H1 (cell line): ENCODE measurements at regions not wholly inside any gene's neighbourhood (a gene's known extent, or its start where the extent isn't known, plus 50 kb on each side); places are given as distances from the start of the nearest gene placed in this dataset.

ENCODE experiments used
- CTCF ChIA-PET: fragments of 300-600 bp; sonication (Branson Sonifier 250); formaldehyde crosslinking; loops from one replicate; lab custom pipeline; 2021; ENCODE audit not compliant: partially characterized antibody; lab: Charles Lee
- POLR2A ChIA-PET: fragments of 300-600 bp; sonication (Branson Sonifier 250); formaldehyde crosslinking; loops from one replicate; lab custom pipeline; 2021; ENCODE audit warnings: inconsistent platforms; ENCODE audit not compliant: partially characterized antibody; lab: Charles Lee
- DNase-seq, 2 experiments: peaks; one replicate each; pipeline versions ENCODE4 v3.0.0 to v3.0.0-alpha.2; 2010 to 2022; ENCODE audit warnings: low spot score in 2 of 2, low read depth in 1 of 2, mixed read lengths in 1 of 2
- FAIRE-seq: peaks from 2 replicates; lab custom pipeline; 2011; peaks lifted over from hg19 to GRCh38; lab: Jason Lieb, UNC
- H2AFZ ChIP-seq: 2 replicates; pipeline ENCODE4 v1.8.1; 2012; ENCODE audit warnings: low read length, inconsistent platforms
- H2AK5ac ChIP-seq: 2 replicates; pipeline ENCODE4 v1.6.1; 2013; ENCODE audit warnings: low read depth, low read length
- H2BK120ac ChIP-seq: replicated peaks from 2 replicates; pipeline ENCODE3; 2013; ENCODE audit warnings: low read depth, low read length, inconsistent platforms
- H2BK12ac ChIP-seq: 2 replicates; pipeline ENCODE4 v1.6.1; 2013; ENCODE audit warnings: low read depth, low read length
- H2BK15ac ChIP-seq: 2 replicates; pipeline ENCODE4 v1.6.1; 2013; ENCODE audit warnings: low read length
- H2BK20ac ChIP-seq: 2 replicates; pipeline ENCODE4 v1.6.1; 2013; ENCODE audit warnings: low read length
- H2BK5ac ChIP-seq: 2 replicates; pipeline ENCODE4 v1.6.1; 2013; ENCODE audit warnings: low read depth, low read length
- H3K14ac ChIP-seq: 2 replicates; pipeline ENCODE4 v1.6.1; 2013; ENCODE audit warnings: inconsistent platforms; ENCODE audit not compliant: insufficient read length
- H3K18ac ChIP-seq: 2 replicates; pipeline ENCODE4 v1.6.1; 2013; ENCODE audit warnings: low read length; ENCODE audit errors: extremely low read depth
- H3K23ac ChIP-seq: 2 replicates; pipeline ENCODE4 v1.6.1; 2013; ENCODE audit warnings: inconsistent platforms; ENCODE audit not compliant: insufficient read length
- H3K23me2 ChIP-seq: 2 replicates; pipeline ENCODE4 v1.6.1; 2013; ENCODE audit warnings: low read depth, low read length
- H3K27ac ChIP-seq: 2 replicates; pipeline ENCODE4 v1.6.1; 2011; ENCODE audit warnings: low read depth, low read length, inconsistent platforms
- H3K27me3 ChIP-seq, 4 experiments: replicated peaks in 1 of 4; 1 replicate in 1 of 4; 2 replicates in 3 of 4; pipeline versions ENCODE4 v1.6.1 to v1.8.1; 2011 to 2013; ENCODE audit warnings: low read length in 3 of 4, mild to moderate bottlenecking in 3 of 4, inconsistent platforms in 2 of 4, mixed read lengths in 2 of 4, moderate library complexity in 1 of 4; ENCODE audit not compliant: control insufficient read depth in 3 of 4, insufficient read depth in 3 of 4; ENCODE audit errors: extremely low read depth in 1 of 4
- H3K36me3 ChIP-seq, 4 experiments: 2 replicates each; pipeline versions ENCODE4 v1.6.1 to v1.8.1; 2011 to 2013; ENCODE audit warnings: mild to moderate bottlenecking in 4 of 4, low read length in 3 of 4, moderate library complexity in 2 of 4, control low read depth in 1 of 4, inconsistent platforms in 1 of 4; ENCODE audit not compliant: insufficient read depth in 4 of 4, control insufficient read depth in 2 of 4
- H3K4ac ChIP-seq: replicated peaks from 2 replicates; pipeline ENCODE3; 2013; ENCODE audit warnings: low read length, low read depth, mixed read lengths, inconsistent platforms; ENCODE audit not compliant: insufficient read length
- H3K4me1 ChIP-seq, 4 experiments: replicated peaks in 1 of 4; 1 replicate in 1 of 4; 2 replicates in 3 of 4; pipeline versions ENCODE4 v1.6.1 to v1.8.1; 2011 to 2013; ENCODE audit warnings: low read length in 3 of 4, inconsistent platforms in 2 of 4, mixed read lengths in 1 of 4; ENCODE audit not compliant: insufficient read depth in 4 of 4, control insufficient read depth in 3 of 4
- H3K4me2 ChIP-seq, 2 experiments: 2 replicates each; pipeline versions ENCODE4 v1.6.1 to v1.8.1; 2011 to 2013; ENCODE audit warnings: low read depth in 2 of 2, low read length in 2 of 2, control low read depth in 1 of 2, inconsistent platforms in 1 of 2, mild to moderate bottlenecking in 1 of 2; ENCODE audit not compliant: insufficient read depth in 1 of 2
- H3K4me3 ChIP-seq, 4 experiments: fragments of 200-600, 300-600 bp in 1 of 4; sonication (generic), shearing (Covaris generic), sonication (Bioruptor Twin) in 1 of 4; 2 replicates each; pipeline versions ENCODE4 v1.5.1 to v1.8.1; 2011 to 2016; ENCODE audit warnings: low read length in 4 of 4, low read depth in 3 of 4, control low read depth in 2 of 4, inconsistent platforms in 2 of 4, mild to moderate bottlenecking in 2 of 4, mixed read lengths in 1 of 4, moderate library complexity in 1 of 4; ENCODE audit not compliant: insufficient read depth in 2 of 4; ENCODE audit errors: extremely low read depth in 1 of 4
- H3K56ac ChIP-seq: replicated peaks from 2 replicates; pipeline ENCODE3; 2013; ENCODE audit warnings: low read depth, mild to moderate bottlenecking, mixed read lengths, low read length, inconsistent platforms; ENCODE audit not compliant: insufficient read length
- H3K79me1 ChIP-seq: 2 replicates; pipeline ENCODE4 v1.6.1; 2013; ENCODE audit warnings: low read depth, low read length, control low read depth
- H3K79me2 ChIP-seq, 2 experiments: 2 replicates each; pipeline versions ENCODE4 v1.6.1 to v1.8.1; 2012 to 2013; ENCODE audit warnings: low read length in 2 of 2, mild to moderate bottlenecking in 2 of 2, inconsistent platforms in 1 of 2; ENCODE audit not compliant: insufficient read depth in 2 of 2, control insufficient read depth in 1 of 2
- H3K9ac ChIP-seq, 4 experiments: replicated peaks in 1 of 4; 1 replicate in 1 of 4; 2 replicates in 3 of 4; pipeline versions ENCODE4 v1.6.1 to v1.8.1; 2011 to 2013; ENCODE audit warnings: low read depth in 3 of 4, low read length in 3 of 4, control low read depth in 2 of 4, mild to moderate bottlenecking in 2 of 4, moderate library complexity in 2 of 4, inconsistent platforms in 1 of 4; ENCODE audit errors: extremely low read depth in 1 of 4
- H3K9me3 ChIP-seq, 2 experiments: 2 replicates each; pipeline versions ENCODE4 v1.6.1 to v1.8.1; 2012 to 2013; ENCODE audit warnings: mild to moderate bottlenecking in 2 of 2, moderate library complexity in 2 of 2, control low read depth in 1 of 2, inconsistent platforms in 1 of 2, low read depth in 1 of 2, low read length in 1 of 2, mixed read lengths in 1 of 2; ENCODE audit not compliant: insufficient read depth in 2 of 2
- H4K20me1 ChIP-seq, 2 experiments: replicated peaks in 1 of 2; 2 replicates each; pipeline versions ENCODE3 to v1.8.1; 2011 to 2013; ENCODE audit warnings: inconsistent platforms in 2 of 2, low read length in 2 of 2, mild to moderate bottlenecking in 1 of 2; ENCODE audit not compliant: insufficient read depth in 2 of 2, control insufficient read depth in 1 of 2
- H4K5ac ChIP-seq: 2 replicates; pipeline ENCODE4 v1.6.1; 2013; ENCODE audit warnings: low read length, low read depth, mixed read lengths, inconsistent platforms; ENCODE audit not compliant: insufficient read length
- H4K8ac ChIP-seq: 2 replicates; pipeline ENCODE4 v1.8.0; 2013; ENCODE audit warnings: mild to moderate bottlenecking, moderate library complexity, low read length, inconsistent platforms; ENCODE audit not compliant: insufficient read depth; ENCODE audit errors: extremely low read depth
- H4K91ac ChIP-seq: replicated peaks from 2 replicates; pipeline ENCODE3; 2013; ENCODE audit warnings: low read length, mixed read lengths, inconsistent platforms; ENCODE audit not compliant: insufficient read length
- ASH2L ChIP-seq: fragments of 200-600, 300-600 bp; sonication (generic); IDR thresholded peaks from one replicate; pipeline ENCODE4 v1.7.1; 2017; ENCODE audit warnings: low read length
- CBX8 ChIP-seq: fragments of 300-800, 300-1000 bp; sonication (generic); IDR thresholded peaks from 2 replicates; pipeline ENCODE4 v1.7.1; 2016; ENCODE audit warnings: low read depth, low read length, borderline replicate concordance
- CHD2 ChIP-seq: IDR thresholded peaks from 2 replicates; pipeline ENCODE4 v1.6.1; 2012; ENCODE audit warnings: low read length, improper control_type of control experiment
- CTBP2 ChIP-seq: IDR thresholded peaks from 2 replicates; pipeline ENCODE4 v1.7.0; 2011; ENCODE audit warnings: borderline replicate concordance, mild to moderate bottlenecking, moderate library complexity, mixed read lengths, low read length; ENCODE audit not compliant: insufficient read depth, insufficient read length
- EGR1 ChIP-seq: IDR thresholded peaks from 2 replicates; pipeline ENCODE4 v1.6.1; 2011; ENCODE audit warnings: low read depth, low read length, borderline replicate concordance
- HDAC6 ChIP-seq: IDR thresholded peaks from one replicate; pipeline ENCODE4 v1.7.1; 2012; ENCODE audit warnings: low read depth, mild to moderate bottlenecking, inconsistent platforms, low read length, moderate library complexity
- KDM5A ChIP-seq: fragments of 200-600 bp; IDR thresholded peaks from 2 replicates; pipeline ENCODE4 v1.7.1; 2012; ENCODE audit warnings: mild to moderate bottlenecking, low read length, inconsistent platforms, mixed read lengths
- NANOG ChIP-seq: IDR thresholded peaks from 2 replicates; pipeline ENCODE4 v1.6.1; 2011; ENCODE audit warnings: low read length, low read depth, mild to moderate bottlenecking, inconsistent platforms; ENCODE audit not compliant: insufficient read depth, poor library complexity, severe bottlenecking
- POLR2AphosphoS5 ChIP-seq: IDR thresholded peaks from 2 replicates; pipeline ENCODE4 v1.6.1; 2011; ENCODE audit warnings: low read depth, low read length
- RAD21 ChIP-seq, 2 experiments: IDR thresholded peaks in 1 of 2; conservative IDR thresholded peaks in 1 of 2; 2 replicates each; pipeline ENCODE4 v1.6.1; 2011; ENCODE audit warnings: low read depth in 2 of 2, low read length in 2 of 2, improper control_type of control experiment in 1 of 2, inconsistent platforms in 1 of 2, mild to moderate bottlenecking in 1 of 2, moderate library complexity in 1 of 2
- SIRT6 ChIP-seq: IDR thresholded peaks from one replicate; pipeline ENCODE4 v1.7.1; 2012; ENCODE audit warnings: low read length, inconsistent platforms
- SP1 ChIP-seq: IDR thresholded peaks from 2 replicates; pipeline ENCODE4 v1.6.1; 2011; ENCODE audit warnings: low read depth, low read length
- SP2 ChIP-seq: IDR thresholded peaks from 2 replicates; pipeline ENCODE4 v1.6.1; 2012; ENCODE audit warnings: mild to moderate bottlenecking, low read length, inconsistent platforms
- SP4 ChIP-seq: IDR thresholded peaks from 2 replicates; pipeline ENCODE4 v1.6.1; 2012; ENCODE audit warnings: low read length, inconsistent platforms
- TAF1 ChIP-seq: IDR thresholded peaks from 2 replicates; pipeline ENCODE4 v1.6.1; 2011; ENCODE audit warnings: mild to moderate bottlenecking, low read depth, low read length
- TAF7 ChIP-seq: optimal IDR thresholded peaks from 2 replicates; pipeline ENCODE3; 2011; ENCODE audit warnings: low read depth, mild to moderate bottlenecking, inconsistent platforms, low read length, moderate library complexity, borderline replicate concordance
- TEAD4 ChIP-seq: IDR thresholded peaks from 2 replicates; pipeline ENCODE4 v1.6.1; 2012; ENCODE audit warnings: low read depth, low read length, inconsistent platforms, mixed read lengths

DNA sequence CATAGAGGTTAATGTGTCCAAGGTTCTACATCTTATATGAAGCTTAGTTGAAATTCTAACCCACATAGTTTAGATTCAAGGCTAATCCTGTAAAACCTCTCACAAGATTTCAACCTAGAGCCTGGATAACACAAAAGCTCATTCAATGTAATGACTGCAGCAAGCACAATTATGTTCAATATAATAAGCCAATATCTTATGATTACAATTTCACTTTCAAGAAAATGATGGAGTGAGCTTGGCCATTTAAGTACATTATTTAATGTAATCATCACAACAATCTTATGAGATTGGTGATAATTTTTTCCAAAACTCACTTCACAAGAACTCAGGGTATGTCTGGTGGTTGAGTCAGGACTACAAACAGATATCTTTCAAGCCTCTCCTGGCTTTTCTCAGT lies 1140.8 kb upstream of the WWC1 start:
- no peak for FAIRE-seq
- H2BK120ac ChIP-seq, result no peak overlapping the region
- CTCF ChIA-PET, result no interaction called here
- TF ChIP-seq HDAC6 (no peak), EGR1 (no peak), NANOG (no peak), RAD21 (IDR thresholded peaks at IDR 0.05 in 1 of 2, conservative IDR thresholded peaks at IDR 0.05 in 1 of 2; ENCODE audit: low read depth in 2 of 2, low read length in 2 of 2) (no peak), ASH2L (no peak), CTBP2 (no peak), SP1 (no peak), SP4 (no peak), TEAD4 (no peak), CBX8 (no peak), SP2 (no peak), TAF1 (no peak), POLR2AphosphoS5 (no peak), TAF7 (no peak), CHD2 (no peak), KDM5A (no peak), SIRT6 (no peak)

More for the DNA sequence above, 1140.8 kb upstream of the WWC1 start:
- H2BK20ac ChIP-seq, result no peak overlapping the region
- H2AFZ ChIP-seq, result no peak overlapping the region
- peaks cover 2% of the 10 kb centered on the region; the same call in 1 of the 2 replicates for H3K23me2 ChIP-seq
- H2BK15ac ChIP-seq, result no peak overlapping the region
- H3K79me2 ChIP-seq, result no peaks in the 10 kb centered on the region
- no peak overlapping the region for H4K91ac ChIP-seq
- H3K4me3 ChIP-seq, result no peak overlapping the region
- H3K14ac ChIP-seq, result no peak overlapping the region
- H4K8ac ChIP-seq, result no peak overlapping the region
- H3K23ac ChIP-seq, result no peak overlapping the region
- no peak overlapping the region for H2AK5ac ChIP-seq
- no peaks in the 10 kb centered on the region for H3K79me1 ChIP-seq
- H4K20me1 ChIP-seq, result no peaks in the 10 kb centered on the region
- H3K27me3 ChIP-seq, result no peaks in the 10 kb centered on the region
- H4K5ac ChIP-seq, result no peak overlapping the region
- H2BK12ac ChIP-seq, result no peak overlapping the region
- POLR2A ChIA-PET, result no interaction called here
- DNase-seq, result no peak
- H3K18ac ChIP-seq, result no peak overlapping the region
- H3K56ac ChIP-seq, result no peak overlapping the region
- H3K9me3 ChIP-seq, result no peaks in the 10 kb centered on the region
- H2BK5ac ChIP-seq, result no peak overlapping the region
- no peaks in the 10 kb centered on the region for H3K36me3 ChIP-seq
- H3K27ac ChIP-seq, result no peak overlapping the region
- no peak overlapping the region for H3K4ac ChIP-seq
- no peak overlapping the region for H3K4me2 ChIP-seq
- peaks cover 1 to 4% (median 3%) of the 10 kb centered on the region in 4 experiments; a peak in 4 of 7 replicates for H3K4me1 ChIP-seq
- no peak overlapping the region for H3K9ac ChIP-seq
